GM12892 (cell line): ENCODE measurements at regions not wholly inside any gene's neighbourhood (a gene's known extent, or its start where the extent isn't known, plus 50 kb on each side); places are given as distances from the start of the nearest gene placed in this dataset.
"Not testable (repeated sequence)": the region's sequence is repeated elsewhere in the genome, so short reads cannot be mapped to it uniquely, and the experiment has no call there.

Source experiments
- DNase-seq: peaks from one replicate; pipeline ENCODE4 v3.0.0; 2011; ENCODE audit not compliant: insufficient read length
- FAIRE-seq: peaks from 2 replicates; lab custom pipeline; 2011; peaks lifted over from hg19 to GRCh38; lab: Jason Lieb, UNC
- POLR2A ChIP-seq: IDR thresholded peaks from 2 replicates; pipeline ENCODE4 v1.6.1; 2011; ENCODE audit warnings: low read depth, low read length, control low read depth
- POLR2AphosphoS5 ChIP-seq: IDR thresholded peaks from 2 replicates; pipeline ENCODE4 v1.6.1; 2011; ENCODE audit warnings: low read depth, low read length, control low read depth
- TAF1 ChIP-seq: IDR thresholded peaks from 2 replicates; pipeline ENCODE4 v1.6.1; 2011; ENCODE audit warnings: low read depth, mild to moderate bottlenecking, control low read depth, low read length, borderline replicate concordance

- no peak for DNase-seq
- no peak for TF ChIP-seq TAF1
- no peak for TF ChIP-seq POLR2AphosphoS5
- no peak for TF ChIP-seq POLR2A
- FAIRE-seq: no peak
These were observed 51.8 kb upstream of the PMAIP1 start for GRCh38 chr18:59848002-59848401.

DNA sequence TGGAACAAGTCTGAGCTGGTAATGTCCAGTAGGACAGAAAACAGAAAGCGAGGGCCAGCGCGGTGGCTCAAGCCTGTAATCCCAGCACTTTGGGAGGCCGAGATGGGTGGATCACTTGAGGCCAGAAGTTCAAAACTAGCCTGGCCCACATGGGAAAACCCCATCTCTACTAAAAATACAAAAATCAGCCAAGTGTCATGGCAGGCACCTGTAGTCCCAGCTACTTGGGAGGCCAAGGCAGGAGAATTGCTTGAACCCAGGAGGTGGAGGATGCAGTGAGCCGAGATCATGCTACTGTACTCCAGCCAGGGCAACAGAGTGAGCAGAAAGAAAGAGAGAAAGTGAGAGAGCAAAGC is 52.3 kb upstream of the PMAIP1 start:
- not testable (repeated sequence) for DNase-seq, FAIRE-seq

DNA sequence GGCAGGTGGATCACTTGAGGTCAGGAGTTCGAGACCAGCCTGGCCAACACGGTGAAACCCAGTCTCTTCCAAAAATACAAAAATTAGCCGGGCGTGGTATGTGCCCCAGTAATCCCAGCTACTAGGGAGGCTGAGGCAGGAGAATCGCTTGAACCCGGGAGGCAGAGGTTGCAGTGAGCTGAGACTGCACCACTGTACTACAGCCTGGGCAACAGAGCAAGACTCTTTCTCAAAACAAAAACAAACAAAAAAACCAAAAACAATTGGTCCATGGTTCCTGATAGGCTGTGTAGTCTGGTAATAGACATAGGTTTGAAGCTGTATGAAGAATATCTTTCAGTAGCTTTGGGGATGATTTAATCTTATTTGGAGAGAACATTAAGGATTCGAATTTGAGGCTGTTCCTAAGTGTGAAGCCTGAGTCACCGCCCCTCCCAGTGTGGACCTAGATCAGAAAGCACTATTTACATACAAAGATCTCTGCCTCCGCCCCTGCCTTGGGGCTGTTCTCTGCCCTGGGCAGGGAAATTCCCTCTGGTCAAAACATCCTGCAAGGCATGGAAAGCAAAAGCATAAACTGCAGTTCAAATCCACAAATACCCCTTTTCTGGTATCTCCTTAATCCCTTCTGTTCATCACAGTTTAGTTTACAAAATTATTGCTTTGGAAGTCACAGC is 52.8 kb upstream of the PMAIP1 start:
- TF ChIP-seq POLR2AphosphoS5 (no peak), TAF1 (no peak), POLR2A (no peak)
- FAIRE-seq: peak; percentile 94
- DNase-seq: peak; percentile 64

- TF ChIP-seq TAF1 (no peak), POLR2AphosphoS5 (no peak), POLR2A (no peak)
- FAIRE-seq (no peak), DNase-seq (no peak)
These were observed 56.8 kb upstream of the PMAIP1 start for GRCh38 chr18:59842947-59843346.

DNA sequence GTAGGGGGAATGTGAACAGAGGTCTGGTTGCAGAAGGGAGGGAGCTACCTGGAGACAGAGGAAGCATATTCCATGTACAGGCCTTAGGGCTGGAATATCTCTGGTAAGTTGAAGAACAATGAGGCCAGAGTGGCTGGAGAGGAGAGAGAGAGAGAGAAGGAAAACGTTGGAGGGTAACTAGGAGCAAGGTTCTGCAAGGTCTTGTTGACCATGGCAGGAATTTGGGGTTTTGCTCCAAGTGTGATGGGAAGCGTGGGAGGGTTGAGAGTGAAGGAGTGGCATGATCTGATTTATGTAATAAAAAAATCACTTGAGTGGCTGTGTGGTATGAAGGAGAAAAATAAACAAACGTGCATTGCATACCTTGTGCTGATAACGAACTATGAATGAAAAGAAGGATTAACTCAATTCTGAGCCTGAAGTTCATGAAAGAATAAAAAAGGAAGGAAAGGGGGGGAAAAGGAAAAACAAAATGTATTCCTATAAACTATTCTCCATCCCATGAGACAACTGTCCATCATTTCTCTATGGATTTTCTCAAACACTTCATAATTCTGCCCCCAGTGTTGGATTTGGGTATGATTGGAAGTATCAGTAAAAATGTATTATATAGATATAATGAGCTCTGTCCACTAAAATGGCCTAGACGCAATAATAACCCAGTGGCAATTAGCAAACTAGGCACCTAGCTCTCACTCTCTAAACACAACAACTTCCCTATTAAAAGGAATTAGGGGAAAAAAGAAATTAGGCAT is 59.7 kb upstream of the PMAIP1 start:
- no peak for TF ChIP-seq POLR2A
- TF ChIP-seq POLR2AphosphoS5: no peak
- no peak for TF ChIP-seq TAF1
- no peak for DNase-seq
- FAIRE-seq: no peak

DNA sequence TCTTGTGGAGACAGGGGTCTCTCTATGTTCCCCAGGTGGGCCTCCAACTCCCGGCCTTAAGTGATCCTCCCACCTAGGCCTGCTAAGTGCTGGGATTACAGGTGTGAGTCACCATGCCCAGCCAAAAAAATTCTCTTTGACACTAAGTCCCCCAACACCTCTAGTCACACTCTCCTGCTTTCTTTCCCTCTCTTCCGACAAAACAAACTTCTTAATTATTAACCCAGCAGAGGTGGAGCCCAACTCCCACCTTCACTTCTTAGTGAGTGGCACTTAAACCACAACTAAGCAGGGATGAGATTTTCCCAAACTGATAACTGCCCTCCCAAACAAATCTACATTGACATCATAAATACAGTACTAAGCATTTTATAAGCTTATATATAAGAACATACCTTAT is 60.5 kb upstream of the PMAIP1 start:
- DNase-seq (no peak), FAIRE-seq (no peak)
- no peak for TF ChIP-seq POLR2AphosphoS5
- TF ChIP-seq TAF1: no peak
- no peak for TF ChIP-seq POLR2A

DNA sequence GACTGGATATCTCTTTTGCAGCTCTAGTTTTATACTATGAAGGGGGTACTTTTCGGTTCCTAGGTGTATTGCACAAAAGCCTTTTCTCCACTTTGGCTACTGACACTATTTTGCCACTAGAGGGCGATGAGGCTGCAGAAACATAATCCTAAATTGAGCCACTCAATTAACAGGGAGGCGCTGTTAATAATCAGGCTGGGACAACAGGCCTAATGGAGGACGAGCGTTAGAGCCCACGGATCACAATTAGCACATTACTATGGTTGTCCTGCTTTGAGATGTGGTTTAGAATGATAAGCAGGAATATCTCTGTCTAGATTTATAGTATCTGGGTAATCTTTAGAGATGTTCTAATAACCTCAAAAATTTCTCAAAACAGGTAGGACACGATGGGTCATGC is 62.2 kb upstream of the PMAIP1 start:
- DNase-seq (no peak), FAIRE-seq (peak; percentile 94)
- TF ChIP-seq POLR2AphosphoS5: no peak
- no peak for TF ChIP-seq POLR2A
- TF ChIP-seq TAF1: no peak

- no peak for TF ChIP-seq TAF1
- FAIRE-seq: peak; percentile 95
- DNase-seq: no peak
These were observed 64.0 kb upstream of the PMAIP1 start for GRCh38 chr18:59835605-59836379.

- DNase-seq (no peak), FAIRE-seq (peak; percentile 63)
- TF ChIP-seq POLR2AphosphoS5 (no peak), TAF1 (no peak), POLR2A (no peak)
These were observed 65.5 kb upstream of the PMAIP1 start for GRCh38 chr18:59834267-59834666.

DNA sequence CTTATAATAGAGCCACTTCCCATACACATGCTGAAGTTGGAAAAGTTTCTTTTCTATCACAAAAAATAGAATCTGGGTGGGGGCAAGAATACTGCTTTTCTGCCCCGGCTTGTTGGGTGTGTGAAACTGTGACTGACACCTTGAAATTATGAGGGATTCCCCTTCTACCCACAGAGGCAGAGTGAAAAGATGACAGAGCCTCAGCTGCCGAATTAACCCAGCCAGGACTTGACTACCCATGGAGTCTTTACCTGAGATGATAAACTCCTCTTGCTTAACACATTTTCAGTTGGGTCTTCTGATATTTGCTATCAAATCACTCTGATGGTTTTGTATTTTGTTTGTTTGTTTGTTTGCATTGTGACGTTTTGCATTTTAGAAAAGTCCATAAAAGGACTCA is 66.0 kb upstream of the PMAIP1 start:
- DNase-seq: no peak
- peak; percentile 53 for FAIRE-seq
- TF ChIP-seq TAF1 (no peak), POLR2A (no peak), POLR2AphosphoS5 (no peak)

GRCh38 chr18:59823596-59824195 is 76.1 kb upstream of the PMAIP1 start:
- no peak for TF ChIP-seq POLR2AphosphoS5
- no peak for TF ChIP-seq POLR2A
- no peak for TF ChIP-seq TAF1
- DNase-seq (no peak), FAIRE-seq (peak; percentile 88)
